H9 (cell line): ENCODE measurements at regions not wholly inside any gene's neighbourhood (a gene's known extent, or its start where the extent isn't known, plus 50 kb on each side); places are given as distances from the start of the nearest gene placed in this dataset.

Source experiments
- DNase-seq: peaks from one replicate; pipeline ENCODE4 v3.0.0-alpha.2; 2017
- H2AFZ ChIP-seq: one replicate; pipeline ENCODE4 v1.6.1; 2013; ENCODE audit warnings: mild to moderate bottlenecking, low read length, control low read depth, moderate library complexity
- H2AK5ac ChIP-seq: 2 replicates; pipeline ENCODE4 v1.6.1; 2013; ENCODE audit warnings: low read length, control low read depth, mixed read lengths; ENCODE audit not compliant: insufficient read length
- H2BK120ac ChIP-seq: one replicate; pipeline ENCODE4 v1.6.1; 2013; ENCODE audit warnings: low read depth, mild to moderate bottlenecking, low read length, control low read depth, inconsistent platforms; ENCODE audit not compliant: poor library complexity, severe bottlenecking
- H2BK12ac ChIP-seq: 2 replicates; pipeline ENCODE4 v1.6.1; 2013; ENCODE audit warnings: low read length, control low read depth, mixed read lengths, low read depth; ENCODE audit not compliant: insufficient read length
- H2BK15ac ChIP-seq: 2 replicates; pipeline ENCODE4 v1.6.1; 2013; ENCODE audit warnings: low read depth, low read length, control low read depth
- H2BK20ac ChIP-seq: one replicate; pipeline ENCODE4 v1.6.1; 2013; ENCODE audit warnings: low read depth, mild to moderate bottlenecking, low read length, control low read depth, inconsistent platforms; ENCODE audit not compliant: poor library complexity, severe bottlenecking
- H2BK5ac ChIP-seq: 2 replicates; pipeline ENCODE4 v1.6.1; 2013; ENCODE audit warnings: low read length, control low read depth, mixed read lengths; ENCODE audit not compliant: insufficient read length
- H3K14ac ChIP-seq: 2 replicates; pipeline ENCODE4 v1.6.1; 2013; ENCODE audit warnings: low read length, control low read depth; ENCODE audit not compliant: insufficient read depth
- H3K18ac ChIP-seq: 2 replicates; pipeline ENCODE4 v1.6.1; 2013; ENCODE audit warnings: low read depth, mild to moderate bottlenecking, mixed read lengths, low read length, control low read depth; ENCODE audit not compliant: insufficient read length
- H3K23ac ChIP-seq: 2 replicates; pipeline ENCODE4 v1.6.1; 2013; ENCODE audit warnings: low read length, control low read depth, mixed read lengths, low read depth; ENCODE audit not compliant: insufficient read length
- H3K23me2 ChIP-seq: 2 replicates; pipeline ENCODE4 v1.6.1; 2013; ENCODE audit warnings: low read depth, mild to moderate bottlenecking, mixed read lengths, low read length, control low read depth; ENCODE audit not compliant: insufficient read length, poor library complexity, severe bottlenecking
- H3K27ac ChIP-seq: 2 replicates; pipeline ENCODE4 v1.5.1; 2013; ENCODE audit warnings: low read length, control low read depth, mixed read lengths, low read depth; ENCODE audit not compliant: insufficient read length
- H3K27me3 ChIP-seq: 2 replicates; pipeline ENCODE4 v1.6.1; 2013; ENCODE audit warnings: low read length, control low read depth, inconsistent platforms; ENCODE audit not compliant: insufficient read depth
- H3K4ac ChIP-seq: 2 replicates; pipeline ENCODE4 v1.6.1; 2013; ENCODE audit warnings: low read depth, mild to moderate bottlenecking, control low read depth, inconsistent platforms, low read length, moderate library complexity
- H3K4me1 ChIP-seq: 2 replicates; pipeline ENCODE4 v1.6.1; 2013; ENCODE audit warnings: low read length, control low read depth, inconsistent platforms; ENCODE audit not compliant: insufficient read depth
- H3K4me2 ChIP-seq: 2 replicates; pipeline ENCODE4 v1.6.1; 2013; ENCODE audit warnings: low read length, control low read depth, mixed read lengths; ENCODE audit not compliant: insufficient read length, insufficient read depth
- H3K56ac ChIP-seq: 2 replicates; pipeline ENCODE4 v1.6.1; 2013; ENCODE audit warnings: low read depth, mild to moderate bottlenecking, mixed read lengths, low read length, control low read depth; ENCODE audit not compliant: insufficient read length
- H3K79me1 ChIP-seq: 2 replicates; pipeline ENCODE4 v1.6.1; 2013; ENCODE audit warnings: low read depth, mild to moderate bottlenecking, moderate library complexity, low read length, control low read depth, inconsistent platforms; ENCODE audit not compliant: insufficient read depth, poor library complexity, severe bottlenecking
- H3K79me2 ChIP-seq: 2 replicates; pipeline ENCODE4 v1.6.1; 2013; ENCODE audit warnings: low read length, control low read depth, inconsistent platforms; ENCODE audit not compliant: insufficient read depth
- H3K9ac ChIP-seq: 2 replicates; pipeline ENCODE4 v1.6.1; 2013; ENCODE audit warnings: low read length, control low read depth, mixed read lengths; ENCODE audit not compliant: insufficient read length; ENCODE audit errors: extremely low read depth
- H3K9me3 ChIP-seq: one replicate; pipeline ENCODE4 v1.6.1; 2013; ENCODE audit warnings: low read depth, low read length, inconsistent platforms; ENCODE audit not compliant: control insufficient read depth
- H3T11ph ChIP-seq: one replicate; pipeline ENCODE4 v1.6.1; 2013; ENCODE audit warnings: mild to moderate bottlenecking, low read length, control low read depth, inconsistent platforms
- H4K20me1 ChIP-seq: one replicate; pipeline ENCODE4 v1.6.1; 2013; ENCODE audit not compliant: control insufficient read depth, insufficient read length, insufficient read depth
- H4K5ac ChIP-seq: 2 replicates; pipeline ENCODE4 v1.6.1; 2013; ENCODE audit warnings: low read depth, mild to moderate bottlenecking, mixed read lengths, low read length, control low read depth; ENCODE audit not compliant: insufficient read length
- H4K8ac ChIP-seq: replicated peaks from 2 replicates; pipeline ENCODE4 v1.6.1; 2013; ENCODE audit warnings: low read length, control low read depth, mixed read lengths, low read depth; ENCODE audit not compliant: insufficient read length
- H4K91ac ChIP-seq: 2 replicates; pipeline ENCODE4 v1.6.1; 2013; ENCODE audit warnings: low read depth, mild to moderate bottlenecking, moderate library complexity, mixed read lengths, low read length, control low read depth; ENCODE audit not compliant: insufficient read length
- H3K27ac Mint-ChIP-seq, 3 experiments: 2 replicates in 2 of 3; 3 replicates in 1 of 3; pipeline ENCODE4 v1.8.0; 2020 to 2021; ENCODE audit warnings: mixed read lengths in 3 of 3, mild to moderate bottlenecking in 1 of 3, moderate library complexity in 1 of 3
- H3K27me3 Mint-ChIP-seq: 2 replicates; pipeline ENCODE4 v1.8.0; 2021; ENCODE audit warnings: low read depth, mild to moderate bottlenecking, moderate library complexity, mixed read lengths
- H3K36me3 Mint-ChIP-seq, 3 experiments: 2 replicates in 2 of 3; 3 replicates in 1 of 3; pipeline ENCODE4 v1.8.0; 2020 to 2021; ENCODE audit warnings: low read depth in 3 of 3, mixed read lengths in 3 of 3; ENCODE audit not compliant: insufficient read depth in 1 of 3
- H3K4me1 Mint-ChIP-seq, 2 experiments: 2 replicates each; pipeline ENCODE4 v1.8.0; 2020; ENCODE audit warnings: mixed read lengths in 2 of 2
- H3K4me3 Mint-ChIP-seq, 2 experiments: 2 replicates in 1 of 2; 3 replicates in 1 of 2; pipeline ENCODE4 v1.8.0; 2020 to 2021; ENCODE audit warnings: mild to moderate bottlenecking in 2 of 2, mixed read lengths in 2 of 2, moderate library complexity in 1 of 2
- H3K9me3 Mint-ChIP-seq, 2 experiments: 2 replicates in 1 of 2; 3 replicates in 1 of 2; pipeline ENCODE4 v1.8.0; 2020; ENCODE audit warnings: mild to moderate bottlenecking in 2 of 2, mixed read lengths in 2 of 2, moderate library complexity in 1 of 2
- CTCF ChIP-seq: fragments of 200-600 bp; sonication (generic); conservative IDR thresholded peaks from 3 replicates; pipeline ENCODE4 v1.8.0; 2021; ENCODE audit warnings: antibody characterized with exemption, mild to moderate bottlenecking
- WGBS: extraction: QIAGEN DNeasy Blood & Tissue Kit; methylation state at CpG from one replicate; pipeline ENCODE4 v1.1.7; 2013; ENCODE audit warnings: missing lambda C conversion rate, low lambda C conversion rate, mixed read lengths; ENCODE audit not compliant: insufficient read length; ENCODE audit errors: extremely low coverage; 5-methylcytosine and 5-hydroxymethylcytosine counted together

- Histone ChIP-seq H3K4ac (no peak overlapping the region), H3K56ac (no peak overlapping the region), H3K14ac (no peak overlapping the region), H3K23ac (no peak overlapping the region), H3K9me3 (no peaks in the 10 kb centered on the region), H3K18ac (no peak overlapping the region), H2BK5ac (no peak overlapping the region), H3K4me2 (no peak overlapping the region), H3T11ph (no peak overlapping the region), H2AFZ (no peak overlapping the region), H2BK120ac (no peak overlapping the region), H4K20me1 (no peaks in the 10 kb centered on the region), H3K27me3 (no peaks in the 10 kb centered on the region), H3K79me2 (no peaks in the 10 kb centered on the region), H4K91ac (no peak overlapping the region), H3K4me1 (no peaks in the 10 kb centered on the region), H2BK12ac (no peak overlapping the region), H2AK5ac (no peak overlapping the region), H4K8ac (no peak overlapping the region), H2BK20ac (no peak overlapping the region), H3K27ac (no peak overlapping the region), H2BK15ac (no peak overlapping the region), H3K23me2 (no peaks in the 10 kb centered on the region), H3K79me1 (no peaks in the 10 kb centered on the region), H3K9ac (no peak overlapping the region), H4K5ac (no peak overlapping the region)
- H3K9me3 Mint-ChIP-seq, result no peaks in the 10 kb centered on the region
- no peak for DNase-seq
- H3K36me3 Mint-ChIP-seq, result no peaks in the 10 kb centered on the region
- no CpG with 5 or more reads among the region's 19 CpGs for WGBS
- no peak overlapping the region for H3K4me3 Mint-ChIP-seq
- no peak for TF ChIP-seq CTCF
- peaks cover 8 to 9% of the 10 kb centered on the region in 2 experiments for H3K4me1 Mint-ChIP-seq
- no peak overlapping the region for H3K27ac Mint-ChIP-seq
- H3K27me3 Mint-ChIP-seq, result no peaks in the 10 kb centered on the region; the same call in none of the 2 replicates
Measured at GRCh38 chr6:165827190-165827518, 164.1 kb upstream of the PDE10A start.
